ENCODE measurements at regions not wholly inside any gene's neighbourhood (a gene's known extent, or its start where the extent isn't known, plus 50 kb on each side); places are given as distances from the start of the nearest gene placed in this dataset.

DNA sequence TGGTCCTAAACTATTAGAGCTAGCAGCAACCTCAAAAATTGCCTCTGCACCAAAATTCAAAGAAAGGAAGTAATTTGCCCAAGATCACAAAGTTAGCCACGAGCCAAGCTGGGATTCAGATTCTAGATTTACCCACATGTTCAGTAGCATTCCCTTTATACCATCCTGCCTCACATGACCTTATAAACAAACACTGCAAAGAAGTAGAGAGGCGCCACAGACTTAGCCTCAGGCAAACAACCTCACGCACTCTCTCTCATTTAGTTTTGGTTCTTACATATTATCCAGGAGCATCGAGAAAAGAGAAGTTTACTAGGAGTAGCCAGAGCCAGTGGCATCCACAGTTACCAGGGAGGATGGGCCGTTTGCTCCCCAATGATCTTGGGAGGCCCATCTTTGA, 226.6 kb downstream of the OSR1 start:
- Histone ChIP-seq H3K9ac (ENCODE audit: low read depth in 1 of 2, low read length in 2 of 2) (no peak overlapping the region), H3K36me3 (ENCODE audit: control insufficient read depth in 4 of 4, insufficient read depth in 3 of 4, low read depth in 1 of 4, low read length in 3 of 4) (no peaks in the 10 kb centered on the region), H3K27ac (ENCODE audit: low read depth in 1 of 2, low read length in 2 of 2) (no peak overlapping the region), H3K4me3 (ENCODE audit: low read depth in 1 of 3, low read length in 3 of 3) (no peak overlapping the region), H3K9me3 (ENCODE audit: control insufficient read depth in 4 of 4, low read length in 3 of 4) (peaks cover 0 to 1% (median 0%) of the 10 kb centered on the region in 4 donors), H3K27me3 (ENCODE audit: control insufficient read depth in 4 of 4, insufficient read depth in 4 of 4, low read length in 3 of 4) (no peaks in the 10 kb centered on the region), H3K4me1 (ENCODE audit: control insufficient read depth in 4 of 4, insufficient read depth in 4 of 4, low read length in 3 of 4) (no peaks in the 10 kb centered on the region)
- no peak for DNase-seq (ENCODE audit: low spot score)
- WGBS = 86% methylated on average over 5 of the region's 5 CpGs
- TF ChIP-seq MAX (IDR thresholded peaks at IDR 0.05) = no peak
- no peak for TF ChIP-seq FOXA1 (IDR thresholded peaks at IDR 0.05)
- no peak for TF ChIP-seq TAF1 (conservative IDR thresholded peaks at IDR 0.05)
- no peak for TF ChIP-seq NR2F2 (IDR thresholded peaks at IDR 0.05)
- TF ChIP-seq SP1 (IDR thresholded peaks at IDR 0.05) = no peak
- no peak for TF ChIP-seq ATF3 (IDR thresholded peaks at IDR 0.05)
- no peak for TF ChIP-seq EGR1 (IDR thresholded peaks at IDR 0.05; ENCODE audit: low read depth in 2 of 2)
- no peak for TF ChIP-seq REST (IDR thresholded peaks at IDR 0.05)
- no peak for TF ChIP-seq HNF4A (conservative IDR thresholded peaks at IDR 0.05)
- TF ChIP-seq RXRA (IDR thresholded peaks at IDR 0.05) = no peak
- no peak for TF ChIP-seq GABPA (IDR thresholded peaks at IDR 0.05 in 1 of 2, conservative IDR thresholded peaks at IDR 0.05 in 1 of 2)

DNA sequence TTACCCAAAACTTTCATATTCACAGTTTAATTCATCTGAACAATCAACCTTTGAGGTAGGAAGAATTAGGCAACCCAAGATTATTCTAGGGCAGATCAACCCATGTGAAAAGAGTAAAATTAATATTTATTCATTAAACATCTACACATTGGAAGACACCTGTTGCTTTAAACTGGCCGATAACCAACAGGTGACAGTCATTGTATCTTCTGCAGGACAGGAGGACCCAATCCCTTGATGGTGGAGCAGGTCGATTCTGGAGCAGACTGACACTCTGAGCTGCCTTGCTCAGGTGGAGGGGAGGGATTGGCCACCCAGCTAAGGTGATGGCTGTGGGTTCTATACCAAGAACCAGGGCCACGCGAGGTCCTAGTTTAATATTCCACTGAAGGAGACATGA, 230.3 kb downstream of the OSR1 start:
- Histone ChIP-seq H3K4me3 (ENCODE audit: low read depth in 1 of 3, low read length in 3 of 3) (no peak overlapping the region), H3K36me3 (ENCODE audit: control insufficient read depth in 4 of 4, insufficient read depth in 3 of 4, low read depth in 1 of 4, low read length in 3 of 4) (no peaks in the 10 kb centered on the region), H3K9me3 (ENCODE audit: control insufficient read depth in 4 of 4, low read length in 3 of 4) (no peaks in the 10 kb centered on the region), H3K27ac (ENCODE audit: low read depth in 1 of 2, low read length in 2 of 2) (no peak overlapping the region), H3K27me3 (ENCODE audit: control insufficient read depth in 4 of 4, insufficient read depth in 4 of 4, low read length in 3 of 4) (no peaks in the 10 kb centered on the region), H3K4me1 (ENCODE audit: control insufficient read depth in 4 of 4, insufficient read depth in 4 of 4, low read length in 3 of 4) (no peaks in the 10 kb centered on the region), H3K9ac (ENCODE audit: low read depth in 1 of 2, low read length in 2 of 2) (no peak overlapping the region)
- no peak for DNase-seq (ENCODE audit: low spot score)
- TF ChIP-seq MAX (IDR thresholded peaks at IDR 0.05) (no peak), CTCF (IDR thresholded peaks at IDR 0.05; ENCODE audit: low read depth, low read length, missing input control) (no peak), HNF4A (conservative IDR thresholded peaks at IDR 0.05) (no peak), HNF4G (IDR thresholded peaks at IDR 0.05) (no peak), EGR1 (IDR thresholded peaks at IDR 0.05; ENCODE audit: low read depth in 2 of 2) (no peak), YY1 (IDR thresholded peaks at IDR 0.05) (no peak), JUND (IDR thresholded peaks at IDR 0.05) (no peak), RAD21 (IDR thresholded peaks at IDR 0.05) (no peak), FOXA2 (IDR thresholded peaks at IDR 0.05) (no peak), FOXA1 (IDR thresholded peaks at IDR 0.05) (no peak), ATF3 (IDR thresholded peaks at IDR 0.05) (no peak), GABPA (IDR thresholded peaks at IDR 0.05 in 1 of 2, conservative IDR thresholded peaks at IDR 0.05 in 1 of 2) (no peak)
- TF ChIP-seq, protein P1, sequence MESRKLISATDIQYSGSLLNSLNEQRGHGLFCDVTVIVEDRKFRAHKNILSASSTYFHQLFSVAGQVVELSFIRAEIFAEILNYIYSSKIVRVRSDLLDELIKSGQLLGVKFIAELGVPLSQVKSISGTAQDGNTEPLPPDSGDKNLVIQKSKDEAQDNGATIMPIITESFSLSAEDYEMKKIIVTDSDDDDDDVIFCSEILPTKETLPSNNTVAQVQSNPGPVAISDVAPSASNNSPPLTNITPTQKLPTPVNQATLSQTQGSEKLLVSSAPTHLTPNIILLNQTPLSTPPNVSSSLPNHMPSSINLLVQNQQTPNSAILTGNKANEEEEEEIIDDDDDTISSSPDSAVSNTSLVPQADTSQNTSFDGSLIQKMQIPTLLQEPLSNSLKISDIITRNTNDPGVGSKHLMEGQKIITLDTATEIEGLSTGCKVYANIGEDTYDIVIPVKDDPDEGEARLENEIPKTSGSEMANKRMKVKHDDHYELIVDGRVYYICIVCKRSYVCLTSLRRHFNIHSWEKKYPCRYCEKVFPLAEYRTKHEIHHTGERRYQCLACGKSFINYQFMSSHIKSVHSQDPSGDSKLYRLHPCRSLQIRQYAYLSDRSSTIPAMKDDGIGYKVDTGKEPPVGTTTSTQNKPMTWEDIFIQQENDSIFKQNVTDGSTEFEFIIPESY (IDR thresholded peaks at IDR 0.05) = no peak
- 65% methylated on average over 4 of the region's 4 CpGs for WGBS

All from liver (tissue), 8 donors.